Kidney (tissue), 13 donors: ENCODE measurements at regions not wholly inside any gene's neighbourhood (a gene's known extent, or its start where the extent isn't known, plus 50 kb on each side); places are given as distances from the start of the nearest gene placed in this dataset.

Experiments used
- DNase-seq, 5 donors: peaks; one replicate each; pipeline ENCODE4 v3.0.0-alpha.2; 2013 to 2020
- FAIRE-seq: peaks from 2 replicates; lab custom pipeline; 2012; peaks lifted over from hg19 to GRCh38; lab: Jason Lieb, UNC
- H3K27ac ChIP-seq, 2 donors: one replicate each; pipeline ENCODE4 v1.7.0; 2013; ENCODE audit warnings: low read depth in 2 of 2, low read length in 2 of 2, inconsistent platforms in 1 of 2
- H3K27me3 ChIP-seq: one replicate; pipeline ENCODE4 v1.7.1; 2013; ENCODE audit warnings: low read length, inconsistent platforms; ENCODE audit not compliant: control insufficient read depth, insufficient read depth
- H3K36me3 ChIP-seq, 3 donors: one replicate each; pipeline versions ENCODE4 v1.7.0 to v1.7.1; 2013; ENCODE audit warnings: low read length in 3 of 3, control low read depth in 1 of 3, inconsistent platforms in 1 of 3; ENCODE audit not compliant: insufficient read depth in 3 of 3, control insufficient read depth in 2 of 3
- H3K4me1 ChIP-seq, 3 donors: one replicate each; pipeline versions ENCODE4 v1.7.0 to v1.7.1; 2013; ENCODE audit warnings: low read length in 3 of 3, inconsistent platforms in 1 of 3, low read depth in 1 of 3; ENCODE audit not compliant: control insufficient read depth in 2 of 3, insufficient read depth in 2 of 3
- H3K4me3 ChIP-seq, 3 donors: one replicate each; pipeline versions ENCODE4 v1.7.0 to v1.8.1; 2013; ENCODE audit warnings: low read length in 3 of 3, control low read depth in 1 of 3, inconsistent platforms in 1 of 3
- H3K9ac ChIP-seq, 3 donors: one replicate each; pipeline versions ENCODE4 v1.7.0 to v1.7.1; 2013; ENCODE audit warnings: low read length in 3 of 3, control low read depth in 1 of 3, inconsistent platforms in 1 of 3
- H3K9me3 ChIP-seq, 3 donors: one replicate each; pipeline versions ENCODE4 v1.7.0 to v1.7.1; 2013; ENCODE audit warnings: low read length in 3 of 3, control low read depth in 1 of 3, inconsistent platforms in 1 of 3; ENCODE audit not compliant: control insufficient read depth in 2 of 3, insufficient read depth in 1 of 3
- CTCF ChIP-seq: IDR thresholded peaks from 3 replicates; pipeline ENCODE4 v1.5.1; 2012; ENCODE audit warnings: mild to moderate bottlenecking, moderate library complexity, borderline replicate concordance; ENCODE audit not compliant: insufficient read depth; ENCODE audit errors: extremely low read depth
- intact Hi-C: fragments of 100-400 bp; cut with DNase I; formaldehyde crosslinking; loops from one replicate; pipeline ENCODE4 v1.11.1; 2022
- donor health status: control.
- donor health status: control.
- donor health status: control.
- donor health status: control.
- donor health status: control.
- donor health status: DM: yes; HTN: yes; CAD: no.
- donor health status: Normal renal cell carcinoma (clear cell type).

GRCh38 chr1:30299393-30299792, 424.0 kb downstream of the MATN1 start:
- no peak for TF ChIP-seq CTCF
- peaks cover 0 to 5% (median 0%) of the 10 kb centered on the region in 3 donors for H3K9me3 ChIP-seq
- no peak for DNase-seq
- H3K27ac ChIP-seq, result no peak overlapping the region
- intact Hi-C loops, result no loop called here
- H3K4me1 ChIP-seq, result no peaks in the 10 kb centered on the region
- no peak overlapping the region for H3K4me3 ChIP-seq
- no peak for FAIRE-seq
- H3K27me3 ChIP-seq, result no peaks in the 10 kb centered on the region
- no peak overlapping the region for H3K9ac ChIP-seq
- H3K36me3 ChIP-seq, result no peaks in the 10 kb centered on the region

GRCh38 chr1:30295674-30296073, 427.7 kb downstream of the MATN1 start:
- Histone ChIP-seq H3K4me3 (no peak overlapping the region), H3K9ac (no peak overlapping the region), H3K36me3 (no peaks in the 10 kb centered on the region), H3K4me1 (no peaks in the 10 kb centered on the region), H3K9me3 (peaks cover 0 to 12% (median 0%) of the 10 kb centered on the region in 3 donors), H3K27me3 (no peaks in the 10 kb centered on the region), H3K27ac (no peak overlapping the region)
- FAIRE-seq, result no peak
- DNase-seq, result peak in 1 of 5 donors; percentile 13
- intact Hi-C loops, result no loop called here
- no peak for TF ChIP-seq CTCF

- H3K27me3 ChIP-seq, result no peaks in the 10 kb centered on the region
- no peaks in the 10 kb centered on the region for H3K36me3 ChIP-seq
- H3K9ac ChIP-seq, result no peak overlapping the region
- H3K9me3 ChIP-seq, result peaks cover 0 to 12% (median 0%) of the 10 kb centered on the region in 3 donors
- no peak overlapping the region for H3K27ac ChIP-seq
- FAIRE-seq, result no peak
- intact Hi-C loops, result no loop called here
- no peak for TF ChIP-seq CTCF
- no peaks in the 10 kb centered on the region for H3K4me1 ChIP-seq
- H3K4me3 ChIP-seq, result no peak overlapping the region
- DNase-seq, result no peak
Observed at GRCh38 chr1:30295266-30295665, 428.1 kb downstream of the MATN1 start.

GRCh38 chr1:30294508-30294907, 428.9 kb downstream of the MATN1 start:
- TF ChIP-seq CTCF, result no peak
- Histone ChIP-seq H3K36me3 (no peaks in the 10 kb centered on the region), H3K4me3 (no peak overlapping the region), H3K9ac (no peak overlapping the region), H3K27ac (no peak overlapping the region), H3K9me3 (peaks cover 0 to 12% (median 0%) of the 10 kb centered on the region in 3 donors), H3K27me3 (no peaks in the 10 kb centered on the region), H3K4me1 (no peaks in the 10 kb centered on the region)
- no peak for FAIRE-seq
- intact Hi-C loops, result no loop called here
- no peak for DNase-seq
